K562 (cell line): ENCODE measurements at regions not wholly inside any gene's neighbourhood (a gene's known extent, or its start where the extent isn't known, plus 50 kb on each side); places are given as distances from the start of the nearest gene placed in this dataset.

Experiments
- ATAC-seq: fragments of 200-7000 bp; cut with Tn5 transposase; 3 replicates; pipeline ENCODE4 v1.9.1; 2020; ENCODE audit warnings: moderate library complexity
- BruUV-seq: library from RNA; stranded (reverse); fragments of 400-500 nt; replicated peaks from 2 replicates; lab custom pipeline; 2021; lab: Mats Ljungman, UMichigan
- CTCF ChIA-PET: fragments of 300-600 bp; formaldehyde crosslinking; extraction: SDS; loops from one replicate; lab custom pipeline; 2021; ENCODE audit warnings: low intra/inter-chr PET ratio; lab: Yijun Ruan, JAX
- POLR2A ChIA-PET: fragments of 300-600, 350-650 bp; sonication (Branson Sonifier 250); formaldehyde crosslinking; extraction: SDS; loops from one replicate; lab custom pipeline; 2021; ENCODE audit warnings: antibody characterized with exemption, inconsistent platforms; lab: Yijun Ruan, JAX
- DNase-seq, 4 experiments: peaks; one replicate each; pipeline versions ENCODE4 v3.0.0 to v3.0.0-alpha.2; 2011 to 2018; ENCODE audit warnings: low spot score in 3 of 4, mixed read lengths in 3 of 4; ENCODE audit errors: extremely low read depth in 1 of 4
- FAIRE-seq: peaks from 2 replicates; lab custom pipeline; 2011; peaks lifted over from hg19 to GRCh38; lab: Jason Lieb, UNC
- H2AFZ ChIP-seq: 2 replicates; pipeline ENCODE4 v1.6.0; 2011; ENCODE audit warnings: low read depth, low read length, control low read depth, inconsistent platforms
- H3K27ac ChIP-seq: fragments of 200-600 bp; 3 replicates; pipeline ENCODE4 v1.8.0; 2011; ENCODE audit warnings: low read depth, mild to moderate bottlenecking, control low read depth, inconsistent platforms, low read length, moderate library complexity, mixed read lengths; ENCODE audit errors: extremely low read depth
- H3K27me3 ChIP-seq, 2 experiments: fragments of 300-600 bp in 1 of 2; 2 replicates in 1 of 2; 3 replicates in 1 of 2; pipeline versions ENCODE4 v1.6.0 to v1.8.0; 2011; ENCODE audit warnings: inconsistent platforms in 2 of 2, low read length in 2 of 2, mild to moderate bottlenecking in 1 of 2, mixed read lengths in 1 of 2, moderate library complexity in 1 of 2; ENCODE audit not compliant: control insufficient read depth in 2 of 2, insufficient read depth in 2 of 2
- H3K36me3 ChIP-seq: fragments of 300-600 bp; 3 replicates; pipeline ENCODE4 v1.8.0; 2011; ENCODE audit warnings: mild to moderate bottlenecking, low read length, inconsistent platforms; ENCODE audit not compliant: control insufficient read depth, insufficient read depth
- H3K4me1 ChIP-seq, 2 experiments: fragments of 200-600 bp in 1 of 2; replicated peaks in 1 of 2; 2 replicates in 1 of 2; 3 replicates in 1 of 2; pipeline versions ENCODE4 v1.5.1 to v1.8.0; 2011; ENCODE audit warnings: inconsistent platforms in 2 of 2, low read length in 2 of 2, mild to moderate bottlenecking in 1 of 2, mixed read lengths in 1 of 2, moderate library complexity in 1 of 2; ENCODE audit not compliant: control insufficient read depth in 2 of 2, insufficient read depth in 2 of 2
- H3K4me2 ChIP-seq: 2 replicates; pipeline ENCODE4 v1.6.1; 2011; ENCODE audit warnings: low read length, control low read depth, inconsistent platforms, mixed read lengths; ENCODE audit not compliant: insufficient read depth
- H3K4me3 ChIP-seq: fragments of 200-600 bp; sonication (generic), shearing (Covaris generic); 2 replicates; pipeline ENCODE4 v1.5.1; 2016; ENCODE audit warnings: control low read depth, inconsistent platforms
- H3K79me2 ChIP-seq: fragments of 200-600 bp; 3 replicates; pipeline ENCODE4 v1.8.0; 2011; ENCODE audit warnings: low read length, inconsistent platforms; ENCODE audit not compliant: control insufficient read depth, insufficient read depth
- H3K9ac ChIP-seq, 2 experiments: 2 replicates each; pipeline versions ENCODE4 v1.6.0 to v1.6.1; 2011; ENCODE audit warnings: low read depth in 2 of 2, low read length in 2 of 2, control low read depth in 1 of 2, inconsistent platforms in 1 of 2, mild to moderate bottlenecking in 1 of 2, mixed read lengths in 1 of 2; ENCODE audit not compliant: insufficient read depth in 1 of 2
- H3K9me1 ChIP-seq: one replicate; pipeline ENCODE4 v1.6.0; 2011; ENCODE audit warnings: inconsistent platforms, mild to moderate bottlenecking, low read length, moderate library complexity; ENCODE audit not compliant: control insufficient read depth, insufficient read depth
- H3K9me3 ChIP-seq: replicated peaks from 2 replicates; pipeline ENCODE4 v1.5.1; 2011; ENCODE audit warnings: low read depth, low read length, inconsistent platforms; ENCODE audit not compliant: control insufficient read depth, insufficient read depth
- H4K20me1 ChIP-seq: replicated peaks from 2 replicates; pipeline ENCODE4 v1.6.1; 2011; ENCODE audit warnings: low read length, inconsistent platforms, mixed read lengths; ENCODE audit not compliant: control insufficient read depth, insufficient read depth
- EHMT2 ChIP-seq: fragments of 450-650 bp; IDR thresholded peaks from 2 replicates; pipeline ENCODE4 v1.6.1; 2018; ENCODE audit warnings: antibody characterized with exemption
- ESRRA ChIP-seq: fragments of 450-650 bp; IDR thresholded peaks from 2 replicates; pipeline ENCODE4 v1.6.1; 2014; ENCODE audit warnings: low read depth, mild to moderate bottlenecking, moderate library complexity, borderline replicate concordance
- FIP1L1 ChIP-seq: fragments of 200-400 bp; formaldehyde crosslinking; IDR thresholded peaks from 2 replicates; pipeline ENCODE4 v1.6.1; 2018; ENCODE audit warnings: mild to moderate bottlenecking, low read depth, low read length; ENCODE audit not compliant: poor library complexity, severe bottlenecking
- FOXP1 ChIP-seq: sonication (generic); formaldehyde crosslinking; IDR thresholded peaks from 2 replicates; pipeline ENCODE4 v1.8.0; 2022; ENCODE audit warnings: mild to moderate bottlenecking, missing genetic modification reagents
- GTF2F1 ChIP-seq: IDR thresholded peaks from 2 replicates; pipeline ENCODE4 v1.6.1; 2011; ENCODE audit warnings: low read depth, low read length, improper control_type of control experiment
- MYC ChIP-seq, 2 experiments: fragments of 250-450 bp in 1 of 2; sonication (Bioruptor Pico) in 1 of 2; IDR thresholded peaks; 2 replicates each; pipeline versions ENCODE4 v1.5.1 to v1.6.1; 2012 to 2021; ENCODE audit warnings: low read depth in 2 of 2, borderline replicate concordance in 1 of 2, improper control_type of control experiment in 1 of 2, low read length in 1 of 2, mild to moderate bottlenecking in 1 of 2, moderate library complexity in 1 of 2
- NCOA4 ChIP-seq: fragments of 450-650 bp; IDR thresholded peaks from 2 replicates; pipeline ENCODE4 v1.6.1; 2018; ENCODE audit warnings: mild to moderate bottlenecking; ENCODE audit not compliant: partially characterized antibody
- SMAD1 ChIP-seq: fragments of 150-350 bp; IDR thresholded peaks from 2 replicates; pipeline ENCODE4 v1.6.1; 2014; ENCODE audit warnings: low read length, low read depth; ENCODE audit not compliant: partially characterized antibody
- TCF7L2 ChIP-seq: fragments of 150-350 bp; IDR thresholded peaks from 2 replicates; pipeline ENCODE4 v1.6.1; 2016; ENCODE audit warnings: low read depth, mild to moderate bottlenecking, low read length, moderate library complexity
- WHSC1 ChIP-seq: IDR thresholded peaks from one replicate; pipeline ENCODE4 v1.6.1; 2012; ENCODE audit warnings: low read length, control low read depth, inconsistent platforms
- ZBTB1 ChIP-seq: sonication (generic); formaldehyde crosslinking; IDR thresholded peaks from 2 replicates; pipeline ENCODE4 v1.8.1; 2023; ENCODE audit warnings: missing genetic modification reagents, low read depth, mild to moderate bottlenecking, borderline replicate concordance
- ZNF217 ChIP-seq: sonication (generic); formaldehyde crosslinking; IDR thresholded peaks from 2 replicates; pipeline ENCODE4 v1.8.0; 2022; ENCODE audit warnings: mild to moderate bottlenecking, missing genetic modification reagents
- ZNF57 ChIP-seq: fragments of 450-650 bp; formaldehyde crosslinking; IDR thresholded peaks from 2 replicates; pipeline ENCODE4 v1.4.0; 2020; ENCODE audit warnings: mild to moderate bottlenecking, moderate library complexity
- ZNF583 ChIP-seq: fragments of 250-450 bp; sonication (Bioruptor Pico); IDR thresholded peaks from 2 replicates; pipeline ENCODE4 v1.4.0; 2020
- ZNF584 ChIP-seq: fragments of 200-800 bp; sonication (Bioruptor generic); IDR thresholded peaks from 2 replicates; pipeline ENCODE4 v1.6.1; 2016; ENCODE audit warnings: low read depth, mild to moderate bottlenecking, missing genetic modification characterization, missing compliant biosample characterization
- ZNF695 ChIP-seq: fragments of 450-650 bp; formaldehyde crosslinking; IDR thresholded peaks from 2 replicates; pipeline ENCODE4 v1.4.0; 2020; ENCODE audit warnings: mild to moderate bottlenecking, moderate library complexity
- ZNF780A ChIP-seq: fragments of 250-450 bp; sonication (Bioruptor Pico); IDR thresholded peaks from 2 replicates; pipeline ENCODE4 v1.5.0; 2021; ENCODE audit warnings: mild to moderate bottlenecking
- WGBS: fragments of 100-300 bp; shearing (Covaris generic); methylation state at CpG from one replicate; pipeline ENCODE4 v1.1.6; 2016; ENCODE audit warnings: low coverage, mixed read lengths; ENCODE audit not compliant: insufficient coverage; ENCODE audit errors: missing lambda C conversion rate; 5-methylcytosine and 5-hydroxymethylcytosine counted together
- in situ Hi-C: fragments of 300-500 bp; cut with MboI; formaldehyde crosslinking; loops from 4 replicates; pipeline ENCODE4 v1.15.0; 2018; ENCODE audit warnings: inconsistent platforms, mixed read lengths
- intact Hi-C: fragments of 100-400 bp; cut with micrococcal nuclease; formaldehyde crosslinking; loops from 2 replicates; pipeline ENCODE4 v1.14.2; 2022
- TF ChIP-seq, protein P1 (sequence below): sonication (generic); formaldehyde crosslinking; IDR thresholded peaks from 2 replicates; pipeline ENCODE4 v1.4.0; 2020; ENCODE audit warnings: mild to moderate bottlenecking, missing genetic modification reagents
- TF ChIP-seq, protein P2 (sequence below): fragments of 250-450 bp; sonication (Bioruptor Pico); IDR thresholded peaks from 2 replicates; pipeline ENCODE4 v1.8.0; 2021; ENCODE audit warnings: mild to moderate bottlenecking, moderate library complexity
- TF ChIP-seq, protein P3 (sequence below): fragments of 250-450 bp; sonication (Bioruptor Pico); IDR thresholded peaks from 2 replicates; pipeline ENCODE4 v1.6.1; 2021; ENCODE audit warnings: mild to moderate bottlenecking

GRCh38 chr12:104906695-104907094, 51.4 kb downstream of the SLC41A2 start:
- Histone ChIP-seq H3K79me2 (no peaks in the 10 kb centered on the region), H3K27ac (no peak overlapping the region), H4K20me1 (no peaks in the 10 kb centered on the region), H3K36me3 (no peaks in the 10 kb centered on the region), H3K4me3 (no peak overlapping the region), H3K4me2 (no peak overlapping the region), H2AFZ (no peak overlapping the region), H3K27me3 (no peaks in the 10 kb centered on the region), H3K9ac (no peak overlapping the region), H3K9me3 (no peaks in the 10 kb centered on the region), H3K9me1 (peaks cover 3% of the 10 kb centered on the region), H3K4me1 (no peaks in the 10 kb centered on the region; a peak in 1 of 5 replicates)
- intact Hi-C loops, result no loop called here
- ChIA-PET CTCF (no interaction called here), POLR2A (no interaction called here)
- WGBS, result 9% methylated on average over 6 of the region's 6 CpGs
- in situ Hi-C loops, result no loop called here
- no TSS peak for BruUV-seq
- ATAC-seq (no peak), DNase-seq (no peak), FAIRE-seq (no peak)
- TF ChIP-seq FIP1L1 (no peak), MYC (IDR thresholded peaks at IDR 0.05; ENCODE audit: low read depth, low read length) (no peak), MYC (CRISPR knock-in tag; IDR thresholded peaks at IDR 0.05; ENCODE audit: borderline replicate concordance, low read depth) (no peak), TCF7L2 (no peak), ZNF584 (no peak), ZNF695 (CRISPR knock-in tag) (no peak), EHMT2 (no peak), ESRRA (no peak), FOXP1 (CRISPR knock-in tag) (no peak), ZNF217 (CRISPR knock-in tag) (no peak), ZBTB1 (CRISPR knock-in tag) (no peak), ZNF780A (CRISPR knock-in tag) (no peak), ZNF583 (CRISPR knock-in tag) (no peak), NCOA4 (no peak), GTF2F1 (no peak), WHSC1 (no peak), ZNF57 (CRISPR knock-in tag) (no peak), SMAD1 (no peak)
- TF ChIP-seq, protein P1, sequence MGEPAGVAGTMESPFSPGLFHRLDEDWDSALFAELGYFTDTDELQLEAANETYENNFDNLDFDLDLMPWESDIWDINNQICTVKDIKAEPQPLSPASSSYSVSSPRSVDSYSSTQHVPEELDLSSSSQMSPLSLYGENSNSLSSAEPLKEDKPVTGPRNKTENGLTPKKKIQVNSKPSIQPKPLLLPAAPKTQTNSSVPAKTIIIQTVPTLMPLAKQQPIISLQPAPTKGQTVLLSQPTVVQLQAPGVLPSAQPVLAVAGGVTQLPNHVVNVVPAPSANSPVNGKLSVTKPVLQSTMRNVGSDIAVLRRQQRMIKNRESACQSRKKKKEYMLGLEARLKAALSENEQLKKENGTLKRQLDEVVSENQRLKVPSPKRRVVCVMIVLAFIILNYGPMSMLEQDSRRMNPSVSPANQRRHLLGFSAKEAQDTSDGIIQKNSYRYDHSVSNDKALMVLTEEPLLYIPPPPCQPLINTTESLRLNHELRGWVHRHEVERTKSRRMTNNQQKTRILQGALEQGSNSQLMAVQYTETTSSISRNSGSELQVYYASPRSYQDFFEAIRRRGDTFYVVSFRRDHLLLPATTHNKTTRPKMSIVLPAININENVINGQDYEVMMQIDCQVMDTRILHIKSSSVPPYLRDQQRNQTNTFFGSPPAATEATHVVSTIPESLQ (CRISPR knock-in tag), result no peak
- TF ChIP-seq, protein P2, sequence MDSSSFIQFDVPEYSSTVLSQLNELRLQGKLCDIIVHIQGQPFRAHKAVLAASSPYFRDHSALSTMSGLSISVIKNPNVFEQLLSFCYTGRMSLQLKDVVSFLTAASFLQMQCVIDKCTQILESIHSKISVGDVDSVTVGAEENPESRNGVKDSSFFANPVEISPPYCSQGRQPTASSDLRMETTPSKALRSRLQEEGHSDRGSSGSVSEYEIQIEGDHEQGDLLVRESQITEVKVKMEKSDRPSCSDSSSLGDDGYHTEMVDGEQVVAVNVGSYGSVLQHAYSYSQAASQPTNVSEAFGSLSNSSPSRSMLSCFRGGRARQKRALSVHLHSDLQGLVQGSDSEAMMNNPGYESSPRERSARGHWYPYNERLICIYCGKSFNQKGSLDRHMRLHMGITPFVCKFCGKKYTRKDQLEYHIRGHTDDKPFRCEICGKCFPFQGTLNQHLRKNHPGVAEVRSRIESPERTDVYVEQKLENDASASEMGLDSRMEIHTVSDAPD (CRISPR knock-in tag), result no peak
- TF ChIP-seq, protein P3, sequence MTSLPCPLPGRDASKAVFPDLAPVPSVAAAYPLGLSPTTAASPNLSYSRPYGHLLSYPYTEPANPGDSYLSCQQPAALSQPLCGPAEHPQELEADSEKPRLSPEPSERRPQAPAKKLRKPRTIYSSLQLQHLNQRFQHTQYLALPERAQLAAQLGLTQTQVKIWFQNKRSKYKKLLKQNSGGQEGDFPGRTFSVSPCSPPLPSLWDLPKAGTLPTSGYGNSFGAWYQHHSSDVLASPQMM (CRISPR knock-in tag), result no peak
